ENCODE measurements at regions not wholly inside any gene's neighbourhood (a gene's known extent, or its start where the extent isn't known, plus 50 kb on each side); places are given as distances from the start of the nearest gene placed in this dataset.

GRCh38 chr9:27940535-27940934 lies 367.3 kb upstream of the C9orf72 start:
- TF ChIP-seq POLR2A (IDR thresholded peaks at IDR 0.05) (no peak), CTCF (IDR thresholded peaks at IDR 0.05) (no peak)

Data from right lobe of liver (tissue), 4 donors.